ENCODE measurements at regions not wholly inside any gene's neighbourhood (a gene's known extent, or its start where the extent isn't known, plus 50 kb on each side); places are given as distances from the start of the nearest gene placed in this dataset.

- Mint-ChIP-seq H3K36me3 (ENCODE audit: low read depth, unreplicated experiment) (no peaks in the 10 kb centered on the region), H3K27me3 (ENCODE audit: low read depth, unreplicated experiment) (peaks cover 3% of the 10 kb centered on the region), H3K27ac (ENCODE audit: unreplicated experiment) (no peak overlapping the region), H3K4me3 (ENCODE audit: unreplicated experiment) (no peak overlapping the region), H3K9me3 (ENCODE audit: unreplicated experiment) (no peaks in the 10 kb centered on the region), H3K4me1 (ENCODE audit: low read depth, unreplicated experiment) (peaks cover 7% of the 10 kb centered on the region)
- Histone ChIP-seq H3K4me3 (ENCODE audit: insufficient read depth, low read depth, low read length) (no peak overlapping the region), H3K9ac (ENCODE audit: low read length) (no peak overlapping the region), H3K4me1 (ENCODE audit: insufficient read depth, low read length) (peaks cover 5% of the 10 kb centered on the region), H3K79me2 (ENCODE audit: insufficient read depth, low read length) (no peaks in the 10 kb centered on the region), H2AFZ (ENCODE audit: low read depth, low read length) (no peak overlapping the region), H3K36me3 (ENCODE audit: insufficient read depth, low read length) (no peaks in the 10 kb centered on the region), H3K27ac (ENCODE audit: low read depth, low read length) (no peak overlapping the region), H4K20me1 (ENCODE audit: insufficient read depth, low read length) (no peaks in the 10 kb centered on the region), H3K4me2 (ENCODE audit: low read length) (no peak overlapping the region), H3K27me3 (ENCODE audit: insufficient read depth, low read length) (no peaks in the 10 kb centered on the region), H3K9me3 (ENCODE audit: insufficient read depth, low read depth, low read length) (no peaks in the 10 kb centered on the region)
- DNase-seq (ENCODE audit: low read depth): no peak
- FAIRE-seq: no peak
- TF ChIP-seq CTCF (IDR thresholded peaks at IDR 0.05; ENCODE audit: insufficient read depth, low read depth, low read length): no peak
- no peak for TF ChIP-seq EZH2 (IDR thresholded peaks at IDR 0.05; ENCODE audit: insufficient read depth, low read length)
Measured at GRCh38 chr10:89153971-89154370, 53.1 kb downstream of the CH25H start.

GRCh38 chr10:89153116-89153515 lies 54.0 kb downstream of the CH25H start:
- Histone ChIP-seq H3K27me3 (ENCODE audit: insufficient read depth, low read length) (no peaks in the 10 kb centered on the region), H3K79me2 (ENCODE audit: insufficient read depth, low read length) (no peaks in the 10 kb centered on the region), H3K4me3 (ENCODE audit: insufficient read depth, low read depth, low read length) (no peak overlapping the region), H3K9ac (ENCODE audit: low read length) (no peak overlapping the region), H4K20me1 (ENCODE audit: insufficient read depth, low read length) (no peaks in the 10 kb centered on the region), H3K4me2 (ENCODE audit: low read length) (no peak overlapping the region), H3K4me1 (ENCODE audit: insufficient read depth, low read length) (peaks cover 5% of the 10 kb centered on the region), H3K9me3 (ENCODE audit: insufficient read depth, low read depth, low read length) (no peaks in the 10 kb centered on the region), H2AFZ (ENCODE audit: low read depth, low read length) (no peak overlapping the region), H3K36me3 (ENCODE audit: insufficient read depth, low read length) (no peaks in the 10 kb centered on the region), H3K27ac (ENCODE audit: low read depth, low read length) (no peak overlapping the region)
- peak; percentile 17 for FAIRE-seq
- Mint-ChIP-seq H3K36me3 (ENCODE audit: low read depth, unreplicated experiment) (no peaks in the 10 kb centered on the region), H3K4me1 (ENCODE audit: low read depth, unreplicated experiment) (no peaks in the 10 kb centered on the region), H3K27me3 (ENCODE audit: low read depth, unreplicated experiment) (peaks cover 3% of the 10 kb centered on the region), H3K27ac (ENCODE audit: unreplicated experiment) (no peak overlapping the region), H3K4me3 (ENCODE audit: unreplicated experiment) (no peak overlapping the region), H3K9me3 (ENCODE audit: unreplicated experiment) (no peaks in the 10 kb centered on the region)
- DNase-seq (ENCODE audit: low read depth): peak; percentile 32
- TF ChIP-seq CTCF (IDR thresholded peaks at IDR 0.05; ENCODE audit: insufficient read depth, low read depth, low read length) (no peak), EZH2 (IDR thresholded peaks at IDR 0.05; ENCODE audit: insufficient read depth, low read length) (no peak)

- no peaks in the 10 kb centered on the region for H3K4me1 Mint-ChIP-seq (ENCODE audit: low read depth, unreplicated experiment)
- no peak overlapping the region for H3K27ac Mint-ChIP-seq (ENCODE audit: unreplicated experiment)
- no peaks in the 10 kb centered on the region for H3K36me3 ChIP-seq (ENCODE audit: insufficient read depth, low read length)
- H3K9me3 Mint-ChIP-seq (ENCODE audit: unreplicated experiment): no peaks in the 10 kb centered on the region
- peaks cover 5% of the 10 kb centered on the region for H3K4me1 ChIP-seq (ENCODE audit: insufficient read depth, low read length)
- no peaks in the 10 kb centered on the region for H3K27me3 ChIP-seq (ENCODE audit: insufficient read depth, low read length)
- H2AFZ ChIP-seq (ENCODE audit: low read depth, low read length): no peak overlapping the region
- DNase-seq (ENCODE audit: low read depth): peak; percentile 93
- H3K36me3 Mint-ChIP-seq (ENCODE audit: low read depth, unreplicated experiment): no peaks in the 10 kb centered on the region
- no peak for TF ChIP-seq EZH2 (IDR thresholded peaks at IDR 0.05; ENCODE audit: insufficient read depth, low read length)
- TF ChIP-seq CTCF (IDR thresholded peaks at IDR 0.05; ENCODE audit: insufficient read depth, low read depth, low read length): no peak
- no peak for FAIRE-seq
- peak overlapping the region; percentile 17 for H3K27ac ChIP-seq (ENCODE audit: low read depth, low read length)
- H3K9me3 ChIP-seq (ENCODE audit: insufficient read depth, low read depth, low read length): no peaks in the 10 kb centered on the region
- no peak overlapping the region for H3K4me3 Mint-ChIP-seq (ENCODE audit: unreplicated experiment)
- no peak overlapping the region for H3K4me3 ChIP-seq (ENCODE audit: insufficient read depth, low read depth, low read length)
- no peak overlapping the region for H3K9ac ChIP-seq (ENCODE audit: low read length)
- H3K4me2 ChIP-seq (ENCODE audit: low read length): no peak overlapping the region
- H3K27me3 Mint-ChIP-seq (ENCODE audit: low read depth, unreplicated experiment): peaks cover 3% of the 10 kb centered on the region
- no peaks in the 10 kb centered on the region for H4K20me1 ChIP-seq (ENCODE audit: insufficient read depth, low read length)
- no peaks in the 10 kb centered on the region for H3K79me2 ChIP-seq (ENCODE audit: insufficient read depth, low read length)
Measured at GRCh38 chr10:89151857-89152256, 55.3 kb downstream of the CH25H start.

Data from astrocyte (in vitro differentiated cells and primary cell).